Femur (tissue), 1 donor: ENCODE measurements at regions not wholly inside any gene's neighbourhood (a gene's known extent, or its start where the extent isn't known, plus 50 kb on each side); places are given as distances from the start of the nearest gene placed in this dataset.

Experiments
- DNase-seq: peaks from one replicate; pipeline ENCODE4 v3.0.0-alpha.2; 2017

DNA sequence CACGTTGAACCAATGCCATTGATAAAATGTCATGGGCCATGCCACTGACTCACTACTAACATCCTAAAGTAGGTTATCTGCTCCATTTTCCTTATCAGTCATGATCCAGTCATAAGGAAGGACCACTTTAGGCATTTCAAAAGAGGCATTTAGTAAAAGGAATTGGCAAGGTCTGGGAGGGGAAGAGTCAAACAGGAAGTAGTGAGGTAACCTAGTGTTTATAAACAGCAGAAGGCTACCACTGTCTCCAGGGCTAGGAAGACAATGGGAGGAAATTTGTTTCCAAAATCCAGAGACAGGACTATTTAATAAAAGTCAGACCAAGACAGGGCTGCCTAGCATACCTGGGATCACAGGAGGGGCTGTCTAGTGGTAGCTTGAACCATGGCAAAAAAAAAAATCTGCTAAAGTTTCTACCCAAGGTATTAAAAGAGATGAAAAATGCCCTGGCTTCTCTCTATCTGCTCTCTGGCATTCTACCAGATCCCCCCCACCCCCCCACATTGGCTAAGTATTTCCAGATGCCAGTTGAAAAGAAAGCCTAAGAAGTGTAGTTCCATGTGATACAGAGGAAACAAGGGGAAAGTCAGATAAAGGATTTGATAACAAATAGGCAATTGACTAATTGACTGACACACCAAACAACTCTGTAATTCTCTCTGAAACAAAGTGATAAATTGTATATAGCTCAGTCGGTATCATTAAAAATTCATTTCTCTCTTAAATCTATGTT, 50.4 kb upstream of the C11orf87 start:
- DNase-seq, result no peak
